HG03159 (cell line): ENCODE measurements at regions not wholly inside any gene's neighbourhood (a gene's known extent, or its start where the extent isn't known, plus 50 kb on each side); places are given as distances from the start of the nearest gene placed in this dataset.

Experiments
- ATAC-seq: cut with Tn5 transposase; IDR thresholded peaks from one replicate; pipeline ENCODE4 v1.9.1; 2021; ENCODE audit warnings: mild to moderate bottlenecking, moderate library complexity; ENCODE audit not compliant: unreplicated experiment

GRCh38 chr5:2575292-2575691 lies 176.2 kb downstream of the IRX2 start:
- no peak for ATAC-seq

DNA sequence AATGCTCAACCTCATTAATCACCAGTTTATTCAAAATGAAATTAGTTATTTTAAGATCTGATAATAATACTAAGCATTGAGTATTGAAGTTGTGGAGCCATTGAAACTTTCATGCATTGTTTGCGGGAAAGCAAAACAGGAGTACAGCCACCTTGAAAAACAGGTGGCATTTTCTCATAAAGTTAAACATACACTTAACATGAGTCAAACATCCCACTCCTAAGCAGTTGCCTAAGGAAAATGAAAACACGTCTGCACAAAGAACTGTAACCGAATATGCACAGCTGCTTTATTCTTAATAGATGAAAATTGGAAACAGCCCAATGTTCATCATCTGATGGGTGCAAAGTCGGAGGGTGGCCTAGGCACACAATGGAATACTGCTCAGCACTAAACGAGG lies 177.3 kb downstream of the IRX2 start:
- no peak for ATAC-seq

DNA sequence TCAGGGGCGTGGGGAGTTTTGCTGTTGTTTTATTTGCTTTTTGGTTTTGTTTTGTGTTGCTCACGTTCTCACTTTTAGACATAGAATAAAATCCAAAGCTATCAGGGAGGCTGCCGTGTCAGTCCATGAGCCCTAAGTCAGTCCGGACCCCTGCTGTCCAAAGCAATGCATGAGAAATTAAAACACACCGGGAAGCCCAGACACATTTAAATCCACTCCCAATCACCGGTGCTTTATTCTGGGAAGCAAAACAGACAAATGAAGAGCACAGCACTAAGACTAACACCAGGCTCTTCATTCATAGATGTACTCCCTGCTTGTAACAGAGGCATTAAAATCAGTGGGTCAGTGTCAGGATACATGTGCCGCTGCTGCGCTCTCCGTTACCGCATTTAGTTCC lies 180.9 kb downstream of the IRX2 start:
- ATAC-seq = no peak

DNA sequence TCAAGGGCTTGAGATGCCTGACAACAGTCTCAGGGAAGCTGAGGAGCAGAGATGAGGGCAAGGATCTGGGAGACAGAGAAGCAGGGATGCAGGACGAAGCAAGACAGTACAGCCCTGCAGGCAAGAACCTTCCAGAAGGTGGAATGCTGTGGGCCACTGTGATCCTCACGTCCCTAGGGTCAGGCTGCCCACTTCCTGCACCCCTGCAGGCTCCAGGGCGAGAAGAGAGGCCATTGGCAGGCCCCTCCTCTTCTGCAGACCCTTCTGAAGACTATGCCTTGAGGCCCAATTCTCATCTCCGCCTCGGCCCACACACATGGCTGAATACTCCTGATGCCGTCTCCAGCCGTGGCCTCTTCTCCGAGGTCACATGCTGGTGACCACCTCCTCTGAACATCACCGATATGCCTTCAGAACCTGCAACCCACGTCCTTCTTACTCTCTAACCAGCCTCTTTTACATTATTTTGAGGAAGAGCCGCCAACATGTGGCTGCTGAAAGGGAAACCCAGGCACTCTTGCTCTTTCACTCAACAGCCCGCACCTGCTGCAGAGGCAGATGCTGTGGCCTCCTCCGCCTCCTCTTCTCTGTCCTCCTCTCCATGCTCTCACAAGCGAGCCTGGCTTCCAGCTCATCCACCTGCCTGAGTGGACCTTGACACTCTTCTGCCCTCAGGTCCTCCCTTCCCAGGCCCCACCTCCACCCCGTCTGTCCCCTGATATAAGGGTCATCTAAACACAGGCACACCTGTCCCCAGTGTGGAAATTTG lies 181.5 kb downstream of the IRX2 start:
- ATAC-seq = no peak

- ATAC-seq = no peak
Measured at GRCh38 chr5:2569176-2569575, 182.3 kb downstream of the IRX2 start.

DNA sequence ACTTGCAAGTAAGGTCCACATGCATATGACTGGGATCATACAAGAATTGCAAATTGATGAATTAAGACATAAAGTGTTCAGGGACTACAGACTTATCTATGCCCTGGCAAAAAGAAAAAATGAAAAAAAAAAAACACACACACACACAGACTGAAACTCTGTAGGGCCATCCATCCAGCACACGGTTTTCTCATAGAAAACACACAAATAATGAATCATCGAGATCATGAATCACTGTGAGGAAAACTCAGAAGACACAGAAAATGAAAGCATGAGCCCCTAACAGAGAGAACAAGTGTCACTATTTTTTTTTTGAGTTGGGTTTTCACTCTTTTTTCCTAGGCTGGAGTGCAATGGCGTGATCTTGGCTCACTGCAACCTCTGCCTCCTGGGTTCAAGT lies 185.2 kb downstream of the IRX2 start:
- ATAC-seq = no peak

- no peak for ATAC-seq
Measured at GRCh38 chr5:2565147-2565546, 186.3 kb downstream of the IRX2 start.

DNA sequence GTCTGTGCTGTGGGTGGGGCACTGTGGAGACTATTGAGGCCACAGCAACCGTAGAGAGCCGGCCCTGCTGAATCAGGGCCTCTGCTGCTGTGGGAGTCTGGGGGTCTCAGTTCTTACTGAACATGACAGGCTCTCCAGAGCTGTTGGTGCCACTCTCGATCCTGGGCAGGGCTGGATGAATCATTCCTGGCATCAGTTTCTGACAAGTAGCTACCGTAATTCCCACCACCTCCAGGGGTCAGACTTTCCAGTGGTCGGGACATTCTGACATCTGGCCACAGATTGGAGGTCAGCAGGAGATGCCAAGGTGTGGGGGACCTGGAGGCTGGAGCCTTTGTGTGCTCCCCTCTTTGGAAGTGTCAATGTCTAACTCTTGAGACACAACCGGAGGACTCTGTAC lies 188.4 kb downstream of the IRX2 start:
- ATAC-seq = no peak

DNA sequence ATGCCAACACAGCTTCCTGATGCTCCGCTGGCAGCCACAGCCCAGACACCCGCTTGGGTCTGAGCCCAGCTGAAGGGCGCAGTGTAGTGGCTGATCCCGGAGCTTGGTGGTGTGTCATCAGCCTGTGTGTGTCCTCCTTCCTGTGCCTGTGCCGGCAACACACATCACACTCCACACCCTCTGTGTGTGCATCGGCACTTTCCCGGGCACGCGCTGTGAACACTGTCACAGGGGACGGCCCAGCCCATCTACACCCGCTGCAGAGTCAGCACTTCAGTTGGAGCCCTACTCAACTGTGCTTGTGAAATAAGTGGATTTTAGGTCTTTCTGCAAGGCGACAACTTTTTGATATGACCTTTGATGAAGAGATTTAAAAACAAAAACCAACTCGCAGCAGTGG lies 189.4 kb downstream of the IRX2 start:
- ATAC-seq = no peak

GRCh38 chr5:2560435-2560834 lies 191.0 kb downstream of the IRX2 start:
- ATAC-seq = no peak

- no peak for ATAC-seq
Measured at GRCh38 chr5:2557435-2557834, 194.0 kb downstream of the IRX2 start.

GRCh38 chr5:2556375-2556966 lies 195.0 kb downstream of the IRX2 start:
- no peak for ATAC-seq

DNA sequence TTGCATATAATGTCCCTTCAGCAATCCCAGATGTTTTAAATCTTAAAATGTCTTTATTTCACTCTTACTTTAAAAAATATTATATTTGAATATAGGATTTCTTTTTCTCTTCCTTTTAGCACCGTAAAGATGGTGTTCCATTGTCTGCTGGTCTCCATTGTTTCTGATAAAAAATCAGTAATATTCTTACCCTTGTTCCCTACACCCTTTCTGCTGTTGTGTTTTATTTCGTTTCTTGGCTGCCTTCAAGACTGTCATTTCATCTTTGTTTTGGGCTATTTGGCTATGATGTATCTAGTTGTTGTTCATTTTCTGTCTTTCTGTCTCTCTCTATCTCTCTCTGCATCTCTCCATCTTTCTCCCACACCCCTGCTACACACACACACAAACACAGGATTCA lies 197.9 kb downstream of the IRX2 start:
- ATAC-seq = no peak

GRCh38 chr5:2550509-2550908 lies 201.0 kb downstream of the IRX2 start:
- ATAC-seq = no peak

DNA sequence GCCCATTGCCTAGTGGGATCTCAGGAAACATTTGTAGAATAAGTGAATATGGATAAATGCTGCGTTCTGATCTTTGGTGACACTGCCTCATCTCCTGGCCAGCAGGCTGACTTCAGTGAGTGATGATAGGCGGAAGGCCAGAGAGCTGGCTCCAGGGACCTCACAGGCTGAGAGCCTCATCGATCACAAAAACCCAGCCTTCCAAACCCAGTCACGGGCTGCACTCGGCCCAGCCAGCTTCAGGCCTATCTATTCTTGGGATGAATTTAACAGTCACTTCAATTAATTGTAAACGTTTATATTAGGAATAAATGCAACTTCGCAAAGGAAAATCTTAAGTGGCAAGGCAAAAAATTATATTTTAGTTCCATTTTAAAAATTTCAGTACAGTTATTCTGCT lies 201.6 kb downstream of the IRX2 start:
- no peak for ATAC-seq

- ATAC-seq = no peak
Measured at GRCh38 chr5:2549354-2549753, 202.1 kb downstream of the IRX2 start.

- no peak for ATAC-seq
Measured at GRCh38 chr5:2546938-2547337, 204.5 kb downstream of the IRX2 start.

GRCh38 chr5:2544003-2544402 lies 207.5 kb downstream of the IRX2 start:
- ATAC-seq = no peak

DNA sequence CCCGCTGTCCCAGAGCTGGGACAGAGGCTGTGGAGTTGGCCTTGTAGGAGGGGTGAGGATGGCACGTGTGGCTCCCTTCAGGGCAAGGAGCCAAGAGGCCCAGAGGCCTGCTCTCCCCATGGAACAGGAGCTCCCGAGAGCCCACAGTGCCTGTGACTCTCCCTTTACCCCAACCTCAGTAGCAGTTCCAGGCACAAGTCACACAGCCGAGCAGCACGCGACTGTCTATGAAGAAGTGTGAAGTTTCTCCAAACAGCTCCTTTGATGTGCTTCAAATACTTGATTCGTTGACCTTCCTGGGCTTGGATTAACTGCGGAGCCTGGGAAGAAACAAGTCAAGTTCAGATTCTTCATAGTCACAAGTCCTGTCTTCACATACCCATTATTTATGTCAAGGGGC lies 208.7 kb downstream of the IRX2 start:
- ATAC-seq = no peak

DNA sequence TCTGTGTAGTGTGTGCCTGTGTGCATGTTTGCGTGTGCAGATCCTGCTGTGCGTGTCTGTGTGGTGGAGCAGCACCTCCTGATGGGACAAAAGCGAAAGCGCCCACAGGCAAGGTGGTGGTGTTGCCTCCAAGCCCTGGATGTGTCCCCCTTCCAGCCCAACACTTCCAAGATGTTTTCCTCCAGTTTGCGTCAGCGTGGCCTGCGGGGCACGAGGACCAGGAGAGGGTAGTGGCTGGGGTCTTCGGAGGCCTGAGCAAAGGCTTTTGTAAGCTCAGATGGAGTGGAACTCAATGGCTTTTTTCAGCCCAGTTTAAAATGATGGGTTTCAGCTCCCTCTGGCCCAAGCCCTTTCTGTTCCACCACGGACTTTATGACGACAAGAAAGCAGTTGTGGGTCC lies 209.5 kb downstream of the IRX2 start:
- no peak for ATAC-seq

- no peak for ATAC-seq
Measured at GRCh38 chr5:2538169-2538568, 213.3 kb downstream of the IRX2 start.

- no peak for ATAC-seq
Measured at GRCh38 chr5:2537378-2538145, 213.9 kb downstream of the IRX2 start.
